ENCODE measurements at regions not wholly inside any gene's neighbourhood (a gene's known extent, or its start where the extent isn't known, plus 50 kb on each side); places are given as distances from the start of the nearest gene placed in this dataset.

DNA sequence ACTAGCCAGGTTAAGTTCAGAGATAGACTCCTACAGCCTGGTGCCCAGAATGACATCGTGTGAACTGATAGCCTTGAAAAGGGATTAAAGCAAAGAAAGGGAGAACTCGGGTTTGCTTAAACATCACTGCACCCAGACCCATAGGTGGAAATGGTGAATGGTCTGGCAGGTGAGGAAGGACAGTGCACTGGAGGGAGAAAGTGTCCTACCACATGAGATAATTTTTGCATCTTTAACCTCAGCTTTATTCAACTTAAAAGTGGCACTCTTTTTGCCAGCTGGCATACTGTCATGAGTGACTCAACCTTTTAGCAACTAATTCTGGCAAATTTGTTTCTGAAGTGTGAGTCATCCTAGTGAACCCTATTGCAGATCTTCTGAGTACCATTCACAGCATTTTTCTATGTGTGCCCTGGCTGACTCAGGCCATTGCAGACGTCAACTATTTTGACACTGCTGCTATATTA is 53.0 kb upstream of the DAPP1 start:
- Histone ChIP-seq H3K27me3 (no peaks in the 10 kb centered on the region), H3K9me3 (no peaks in the 10 kb centered on the region), H3K4me1 (no peaks in the 10 kb centered on the region), H3K36me3 (no peaks in the 10 kb centered on the region), H3K27ac (no peak overlapping the region), H3K4me3 (no peak overlapping the region)
- DNase-seq, result no peak
- intact Hi-C loops (cut with DNase I), result no loop called here
- TF ChIP-seq, protein P1, sequence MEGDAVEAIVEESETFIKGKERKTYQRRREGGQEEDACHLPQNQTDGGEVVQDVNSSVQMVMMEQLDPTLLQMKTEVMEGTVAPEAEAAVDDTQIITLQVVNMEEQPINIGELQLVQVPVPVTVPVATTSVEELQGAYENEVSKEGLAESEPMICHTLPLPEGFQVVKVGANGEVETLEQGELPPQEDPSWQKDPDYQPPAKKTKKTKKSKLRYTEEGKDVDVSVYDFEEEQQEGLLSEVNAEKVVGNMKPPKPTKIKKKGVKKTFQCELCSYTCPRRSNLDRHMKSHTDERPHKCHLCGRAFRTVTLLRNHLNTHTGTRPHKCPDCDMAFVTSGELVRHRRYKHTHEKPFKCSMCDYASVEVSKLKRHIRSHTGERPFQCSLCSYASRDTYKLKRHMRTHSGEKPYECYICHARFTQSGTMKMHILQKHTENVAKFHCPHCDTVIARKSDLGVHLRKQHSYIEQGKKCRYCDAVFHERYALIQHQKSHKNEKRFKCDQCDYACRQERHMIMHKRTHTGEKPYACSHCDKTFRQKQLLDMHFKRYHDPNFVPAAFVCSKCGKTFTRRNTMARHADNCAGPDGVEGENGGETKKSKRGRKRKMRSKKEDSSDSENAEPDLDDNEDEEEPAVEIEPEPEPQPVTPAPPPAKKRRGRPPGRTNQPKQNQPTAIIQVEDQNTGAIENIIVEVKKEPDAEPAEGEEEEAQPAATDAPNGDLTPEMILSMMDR (IDR thresholded peaks at IDR 0.05), result no peak
- ATAC-seq, result peak; percentile 78

DNA sequence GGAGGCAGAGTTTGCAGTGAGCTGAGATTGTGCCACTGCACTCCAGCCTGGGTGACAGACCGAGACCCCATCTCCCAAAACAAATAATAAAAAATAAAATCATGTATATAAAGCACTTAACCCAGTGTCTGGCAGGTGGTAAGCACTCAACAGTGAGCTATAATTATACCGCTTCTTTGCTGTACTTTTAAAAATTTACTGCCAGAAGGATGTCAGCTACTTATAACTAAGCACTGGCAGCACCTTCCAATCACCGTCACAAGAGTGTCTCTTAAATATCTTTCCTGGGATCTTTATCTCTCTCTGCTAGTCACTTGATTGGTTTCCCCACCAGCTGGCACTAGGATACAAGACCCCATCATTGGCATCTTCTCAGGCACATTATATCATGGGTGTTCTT is 53.9 kb upstream of the DAPP1 start:
- no peak overlapping the region for H3K4me3 ChIP-seq
- H3K27me3 ChIP-seq, result no peaks in the 10 kb centered on the region
- no peaks in the 10 kb centered on the region for H3K9me3 ChIP-seq
- ATAC-seq, result no peak
- no peaks in the 10 kb centered on the region for H3K36me3 ChIP-seq
- H3K27ac ChIP-seq, result no peak overlapping the region
- H3K4me1 ChIP-seq, result no peaks in the 10 kb centered on the region
- intact Hi-C loops (cut with DNase I), result no loop called here
- DNase-seq, result no peak
- TF ChIP-seq, protein P1 (IDR thresholded peaks at IDR 0.05), result no peak

DNA sequence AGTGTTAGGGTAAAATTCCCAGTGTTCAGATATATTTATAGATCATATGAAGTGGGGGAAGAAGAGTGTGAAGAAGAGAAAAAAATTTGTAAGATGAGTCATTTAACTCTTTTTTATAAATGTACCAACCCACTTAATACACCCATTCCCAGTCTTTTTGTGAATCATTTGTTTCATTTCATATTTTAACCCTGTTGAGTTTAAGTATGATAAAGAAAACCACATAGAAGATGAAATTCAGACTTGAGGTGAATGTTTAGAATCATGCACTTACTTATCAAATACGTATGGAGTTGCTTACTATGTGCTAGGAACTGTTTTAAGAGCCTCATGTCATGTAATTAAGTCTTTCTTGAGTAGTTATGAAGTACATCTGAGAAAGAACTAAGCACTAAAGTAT is 56.6 kb upstream of the DAPP1 start:
- no peak for ATAC-seq
- TF ChIP-seq, protein P1 (IDR thresholded peaks at IDR 0.05), result no peak
- no peaks in the 10 kb centered on the region for H3K36me3 ChIP-seq
- no peak overlapping the region for H3K4me3 ChIP-seq
- no peak overlapping the region for H3K27ac ChIP-seq
- no peaks in the 10 kb centered on the region for H3K9me3 ChIP-seq
- H3K27me3 ChIP-seq, result no peaks in the 10 kb centered on the region
- DNase-seq, result no peak
- intact Hi-C loops (cut with DNase I), result no loop called here
- no peaks in the 10 kb centered on the region for H3K4me1 ChIP-seq

DNA sequence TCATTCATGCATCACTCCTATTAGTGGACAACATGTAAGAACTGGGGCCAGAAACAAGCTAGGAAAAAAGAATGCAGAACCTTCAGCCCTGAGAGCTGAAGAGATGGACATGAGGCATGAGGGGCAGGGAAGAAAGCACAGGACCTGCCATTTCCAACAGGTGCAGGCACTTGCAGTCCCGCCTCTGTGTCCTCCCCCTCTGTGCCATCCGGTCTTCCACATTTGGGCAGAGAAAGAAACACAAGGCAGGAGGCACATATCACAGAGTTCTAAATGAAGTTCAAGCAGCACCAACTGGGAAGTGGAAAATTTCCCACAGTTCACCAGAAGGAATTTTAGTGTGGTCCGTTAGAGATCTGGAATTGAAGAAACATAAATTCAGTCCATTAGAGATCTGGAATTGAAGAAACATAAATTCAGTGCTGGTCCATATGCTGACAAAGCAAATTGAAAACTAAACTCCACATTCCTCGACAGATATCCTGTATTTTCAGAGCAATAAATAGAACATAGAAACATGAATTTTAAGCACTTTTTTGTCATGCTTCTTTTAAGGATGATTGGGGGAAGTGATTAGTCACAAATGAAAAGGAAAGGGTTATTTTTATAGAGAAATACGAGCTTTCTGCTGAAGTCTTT is 57.2 kb upstream of the DAPP1 start:
- H3K27me3 ChIP-seq, result no peaks in the 10 kb centered on the region
- H3K4me1 ChIP-seq, result no peaks in the 10 kb centered on the region
- intact Hi-C loops (cut with DNase I), result no loop called here
- TF ChIP-seq, protein P1 (IDR thresholded peaks at IDR 0.05), result no peak
- ATAC-seq, result no peak
- no peak overlapping the region for H3K4me3 ChIP-seq
- no peaks in the 10 kb centered on the region for H3K36me3 ChIP-seq
- no peaks in the 10 kb centered on the region for H3K9me3 ChIP-seq
- no peak for DNase-seq
- no peak overlapping the region for H3K27ac ChIP-seq

DNA sequence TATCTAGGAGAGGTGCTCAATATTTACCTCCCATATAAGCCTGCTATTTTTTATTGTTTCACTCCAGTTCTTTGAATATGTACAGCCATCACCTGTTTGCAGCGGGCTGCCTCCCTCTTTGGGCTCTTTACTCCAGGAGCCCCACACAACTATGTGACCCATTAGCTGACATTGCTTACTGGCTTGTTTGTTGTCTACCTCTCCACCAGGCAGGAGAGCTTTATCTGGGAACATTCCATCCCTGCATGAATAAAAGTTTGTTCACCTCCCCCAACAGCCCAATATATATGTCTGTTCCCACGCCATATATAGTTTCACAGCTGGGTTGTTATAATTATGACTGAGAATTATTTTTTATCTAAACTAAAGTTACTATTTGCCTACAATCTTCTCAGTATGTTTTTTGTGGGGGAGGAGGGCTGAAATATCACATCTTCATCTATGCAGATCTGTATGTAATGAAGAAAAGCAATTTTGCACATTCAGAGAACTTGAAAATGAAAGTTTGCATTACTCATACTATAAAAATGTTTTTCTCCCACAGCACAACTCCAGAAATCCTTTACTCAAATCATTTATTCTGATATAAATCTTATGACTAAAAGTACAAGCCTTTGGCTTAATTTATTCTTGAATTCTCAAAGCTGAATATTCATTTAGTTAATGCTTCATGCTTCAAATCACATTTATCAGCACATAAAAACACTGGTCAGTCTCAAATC is 61.2 kb upstream of the DAPP1 start:
- no peaks in the 10 kb centered on the region for H3K4me1 ChIP-seq
- DNase-seq, result no peak
- H3K27me3 ChIP-seq, result no peaks in the 10 kb centered on the region
- no peak for ATAC-seq
- no peak overlapping the region for H3K4me3 ChIP-seq
- no peaks in the 10 kb centered on the region for H3K9me3 ChIP-seq
- no peak overlapping the region for H3K27ac ChIP-seq
- TF ChIP-seq, protein P1 (IDR thresholded peaks at IDR 0.05), result no peak
- intact Hi-C loops (cut with DNase I), result no loop called here
- H3K36me3 ChIP-seq, result no peaks in the 10 kb centered on the region
